ENCODE measurements at regions not wholly inside any gene's neighbourhood (a gene's known extent, or its start where the extent isn't known, plus 50 kb on each side); places are given as distances from the start of the nearest gene placed in this dataset.

DNA sequence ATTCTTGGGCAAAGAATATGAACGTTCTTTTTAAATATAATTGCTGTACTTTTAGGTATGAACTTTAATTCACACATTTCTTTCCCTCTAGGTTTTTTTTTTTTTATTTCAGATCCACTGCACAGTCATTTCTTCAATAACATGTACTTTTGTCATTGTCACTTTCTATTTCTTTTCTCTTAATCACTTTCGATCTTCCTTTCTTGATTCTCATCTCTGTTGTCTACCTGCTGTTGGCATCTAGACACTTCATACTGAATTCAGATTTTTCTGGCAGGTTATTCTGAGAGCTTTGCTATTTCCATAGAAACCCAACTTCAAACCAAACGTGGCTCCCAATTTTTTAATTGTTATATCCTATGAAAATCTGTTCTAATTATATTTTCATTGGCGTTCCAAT is 211.7 kb upstream of the KLF6 start:
- Histone ChIP-seq H3K9me3 (ENCODE audit: low read depth) (no peaks in the 10 kb centered on the region), H3K4me2 (no peak overlapping the region), H3K27ac (no peak overlapping the region), H3K79me2 (no peaks in the 10 kb centered on the region), H3K9me2 (replicated peaks; ENCODE audit: insufficient read depth) (no peaks in the 10 kb centered on the region), H3K4me3 (no peak overlapping the region), H3K4me1 (ENCODE audit: insufficient read depth) (no peaks in the 10 kb centered on the region), H3K36me3 (replicated peaks; ENCODE audit: insufficient read depth, low read depth) (no peaks in the 10 kb centered on the region), H4K20me1 (ENCODE audit: insufficient read depth, poor library complexity, severe bottlenecking) (no peaks in the 10 kb centered on the region), H3K27me3 (no peaks in the 10 kb centered on the region), H2AFZ (no peak overlapping the region)
- 79% methylated on average over 4 of the region's 4 CpGs for WGBS (ENCODE audit: low lambda C conversion rate, missing lambda C conversion rate)
- DNase-seq (ENCODE audit: low spot score), result no peak
- TF ChIP-seq EZH2phosphoT487 (IDR thresholded peaks at IDR 0.05; ENCODE audit: low read depth, severe bottlenecking, unreplicated experiment) (no peak), EZH2 (IDR thresholded peaks at IDR 0.05; ENCODE audit: borderline replicate concordance) (no peak)
- TF ChIP-seq, protein P1, sequence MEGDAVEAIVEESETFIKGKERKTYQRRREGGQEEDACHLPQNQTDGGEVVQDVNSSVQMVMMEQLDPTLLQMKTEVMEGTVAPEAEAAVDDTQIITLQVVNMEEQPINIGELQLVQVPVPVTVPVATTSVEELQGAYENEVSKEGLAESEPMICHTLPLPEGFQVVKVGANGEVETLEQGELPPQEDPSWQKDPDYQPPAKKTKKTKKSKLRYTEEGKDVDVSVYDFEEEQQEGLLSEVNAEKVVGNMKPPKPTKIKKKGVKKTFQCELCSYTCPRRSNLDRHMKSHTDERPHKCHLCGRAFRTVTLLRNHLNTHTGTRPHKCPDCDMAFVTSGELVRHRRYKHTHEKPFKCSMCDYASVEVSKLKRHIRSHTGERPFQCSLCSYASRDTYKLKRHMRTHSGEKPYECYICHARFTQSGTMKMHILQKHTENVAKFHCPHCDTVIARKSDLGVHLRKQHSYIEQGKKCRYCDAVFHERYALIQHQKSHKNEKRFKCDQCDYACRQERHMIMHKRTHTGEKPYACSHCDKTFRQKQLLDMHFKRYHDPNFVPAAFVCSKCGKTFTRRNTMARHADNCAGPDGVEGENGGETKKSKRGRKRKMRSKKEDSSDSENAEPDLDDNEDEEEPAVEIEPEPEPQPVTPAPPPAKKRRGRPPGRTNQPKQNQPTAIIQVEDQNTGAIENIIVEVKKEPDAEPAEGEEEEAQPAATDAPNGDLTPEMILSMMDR (IDR thresholded peaks at IDR 0.05; ENCODE audit: poor library complexity), result no peak

GRCh38 chr10:3995302-3996210 is 210.5 kb upstream of the KLF6 start:
- Histone ChIP-seq H3K4me2 (no peak overlapping the region), H3K4me1 (ENCODE audit: insufficient read depth) (no peaks in the 10 kb centered on the region), H3K9me3 (ENCODE audit: low read depth) (no peaks in the 10 kb centered on the region), H3K9me2 (replicated peaks; ENCODE audit: insufficient read depth) (no peaks in the 10 kb centered on the region), H3K4me3 (no peak overlapping the region), H3K36me3 (replicated peaks; ENCODE audit: insufficient read depth, low read depth) (no peaks in the 10 kb centered on the region), H4K20me1 (ENCODE audit: insufficient read depth, poor library complexity, severe bottlenecking) (no peaks in the 10 kb centered on the region), H3K27me3 (no peaks in the 10 kb centered on the region), H2AFZ (no peak overlapping the region), H3K27ac (no peak overlapping the region), H3K79me2 (no peaks in the 10 kb centered on the region)
- DNase-seq (ENCODE audit: low spot score), result no peak
- no peak for TF ChIP-seq EZH2 (IDR thresholded peaks at IDR 0.05; ENCODE audit: borderline replicate concordance)
- TF ChIP-seq, protein P1 (IDR thresholded peaks at IDR 0.05; ENCODE audit: poor library complexity), result no peak
- TF ChIP-seq EZH2phosphoT487 (IDR thresholded peaks at IDR 0.05; ENCODE audit: low read depth, severe bottlenecking, unreplicated experiment), result no peak
- 82% methylated on average over 8 of the region's 8 CpGs for WGBS (ENCODE audit: low lambda C conversion rate, missing lambda C conversion rate)

- Histone ChIP-seq H3K4me2 (no peak overlapping the region), H3K9me2 (replicated peaks; ENCODE audit: insufficient read depth) (no peaks in the 10 kb centered on the region), H3K4me1 (ENCODE audit: insufficient read depth) (no peaks in the 10 kb centered on the region), H3K4me3 (no peak overlapping the region), H3K9me3 (ENCODE audit: low read depth) (no peaks in the 10 kb centered on the region), H3K27me3 (no peaks in the 10 kb centered on the region), H3K79me2 (no peaks in the 10 kb centered on the region), H4K20me1 (ENCODE audit: insufficient read depth, poor library complexity, severe bottlenecking) (no peaks in the 10 kb centered on the region), H2AFZ (no peak overlapping the region), H3K36me3 (replicated peaks; ENCODE audit: insufficient read depth, low read depth) (no peaks in the 10 kb centered on the region), H3K27ac (no peak overlapping the region)
- TF ChIP-seq, protein P1 (IDR thresholded peaks at IDR 0.05; ENCODE audit: poor library complexity), result no peak
- no peak for TF ChIP-seq EZH2 (IDR thresholded peaks at IDR 0.05; ENCODE audit: borderline replicate concordance)
- TF ChIP-seq EZH2phosphoT487 (IDR thresholded peaks at IDR 0.05; ENCODE audit: low read depth, severe bottlenecking, unreplicated experiment), result no peak
- 53% methylated on average over 15 of the region's 16 CpGs for WGBS (ENCODE audit: low lambda C conversion rate, missing lambda C conversion rate)
- DNase-seq (ENCODE audit: low spot score), result no peak
Observed at GRCh38 chr10:3992382-3993178, 207.6 kb upstream of the KLF6 start.
